Suprapubic skin (tissue), 4 donors: ENCODE measurements at regions not wholly inside any gene's neighbourhood (a gene's known extent, or its start where the extent isn't known, plus 50 kb on each side); places are given as distances from the start of the nearest gene placed in this dataset.

Experiments used
- CTCF ChIP-seq, 2 donors: fragments of 200-600 bp in 1 of 2; fragments of 450-650 bp in 1 of 2; sonication (generic) in 1 of 2; IDR thresholded peaks; one replicate each; pipeline ENCODE4 v1.5.1; 2016 to 2019; ENCODE audit warnings: antibody characterized with exemption in 2 of 2, mild to moderate bottlenecking in 1 of 2, moderate library complexity in 1 of 2
- POLR2A ChIP-seq, 2 donors: fragments of 450-650 bp; IDR thresholded peaks; one replicate each; pipeline ENCODE4 v1.6.1; 2017; ENCODE audit warnings: antibody characterized with exemption in 2 of 2, mild to moderate bottlenecking in 2 of 2, moderate library complexity in 2 of 2
- POLR2AphosphoS5 ChIP-seq, 3 donors: sonication (generic); formaldehyde crosslinking; IDR thresholded peaks; one replicate each; pipeline ENCODE4 v1.6.1; 2017; ENCODE audit warnings: antibody characterized with exemption in 3 of 3

- TF ChIP-seq CTCF (IDR thresholded peaks at IDR 0.05): no peak
- no peak for TF ChIP-seq POLR2A (IDR thresholded peaks at IDR 0.05)
- TF ChIP-seq POLR2AphosphoS5 (IDR thresholded peaks at IDR 0.05): no peak
Measured at GRCh38 chr9:26264709-26265601, 586.7 kb upstream of the TUSC1 start.
